Muscle of leg (tissue), 3 donors: ENCODE measurements at regions not wholly inside any gene's neighbourhood (a gene's known extent, or its start where the extent isn't known, plus 50 kb on each side); places are given as distances from the start of the nearest gene placed in this dataset.
A peak's percentile ranks its signal among the peaks of the same experiment; 100 is the strongest.

Experiments used
- DNase-seq: peaks from one replicate; pipeline ENCODE4 v3.0.0; 2013
- H3K27ac ChIP-seq: one replicate; pipeline ENCODE4 v1.5.1; 2013; ENCODE audit warnings: mild to moderate bottlenecking, low read length, control low read depth
- H3K27me3 ChIP-seq: one replicate; pipeline ENCODE4 v1.6.1; 2013; ENCODE audit warnings: low read length; ENCODE audit not compliant: control insufficient read depth, insufficient read depth
- H3K36me3 ChIP-seq: one replicate; pipeline ENCODE4 v1.6.1; 2013; ENCODE audit warnings: low read length; ENCODE audit not compliant: control insufficient read depth, insufficient read depth
- H3K4me1 ChIP-seq: one replicate; pipeline ENCODE4 v1.6.1; 2013; ENCODE audit warnings: low read length; ENCODE audit not compliant: control insufficient read depth, insufficient read depth
- H3K4me3 ChIP-seq: one replicate; pipeline ENCODE4 v1.5.1; 2013; ENCODE audit warnings: low read length, control low read depth
- H3K9me3 ChIP-seq: replicated peaks from 2 replicates; pipeline ENCODE4 v1.6.1; 2013; ENCODE audit warnings: low read depth, low read length; ENCODE audit not compliant: control insufficient read depth
- WGBS: methylation state at CpG from one replicate; pipeline ENCODE4 v1.1.5; 2013; ENCODE audit warnings: missing lambda C conversion rate; ENCODE audit not compliant: insufficient coverage; 5-methylcytosine and 5-hydroxymethylcytosine counted together

DNA sequence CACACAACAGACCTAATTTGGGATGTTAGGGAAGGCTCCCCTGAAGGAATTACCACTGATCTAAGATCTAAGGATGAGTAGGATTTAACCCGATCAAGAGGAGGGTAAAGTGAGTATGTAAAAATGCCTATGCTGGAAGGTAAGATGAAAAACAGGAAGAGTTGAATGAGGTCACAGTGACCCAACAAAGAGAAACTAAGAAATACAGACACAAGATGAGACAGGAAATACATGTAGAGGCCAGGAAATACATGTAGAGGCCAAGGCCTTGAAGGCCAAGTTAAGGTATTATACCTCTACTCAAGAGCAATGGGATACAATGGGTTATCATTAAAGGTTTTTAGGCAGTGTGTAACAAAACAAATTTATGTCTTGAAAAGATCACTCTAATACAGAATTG is 131.6 kb upstream of the TANK start:
- no peak for DNase-seq
- Histone ChIP-seq H3K36me3 (no peaks in the 10 kb centered on the region), H3K27me3 (no peaks in the 10 kb centered on the region), H3K4me3 (no peak overlapping the region), H3K4me1 (no peaks in the 10 kb centered on the region), H3K9me3 (no peaks in the 10 kb centered on the region), H3K27ac (no peak overlapping the region)
- no CpG with 5 or more reads among the region's 1 CpG for WGBS

DNA sequence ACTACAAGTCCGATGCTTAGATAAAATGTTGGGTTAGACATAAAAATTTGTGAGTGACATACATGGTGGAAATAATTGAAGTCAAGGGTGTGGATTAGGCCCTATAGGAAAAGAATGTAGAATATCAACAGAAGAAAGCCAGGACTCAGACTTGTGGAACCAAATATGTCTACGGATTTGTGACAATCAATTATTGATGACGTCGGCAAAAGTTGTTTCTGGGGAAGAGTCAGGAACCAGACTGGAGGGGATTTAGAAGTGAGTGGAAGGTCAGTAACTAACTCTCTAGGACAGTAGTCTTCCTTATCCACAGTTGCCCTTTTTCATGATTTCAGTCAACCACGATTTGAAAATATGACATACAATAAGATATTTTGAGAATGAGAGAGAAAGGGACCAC is 130.9 kb upstream of the TANK start:
- 92% methylated on average over 2 of the region's 5 CpGs for WGBS
- no peak overlapping the region for H3K27ac ChIP-seq
- no peak for DNase-seq
- no peaks in the 10 kb centered on the region for H3K4me1 ChIP-seq
- H3K9me3 ChIP-seq, result no peaks in the 10 kb centered on the region
- no peaks in the 10 kb centered on the region for H3K27me3 ChIP-seq
- no peak overlapping the region for H3K4me3 ChIP-seq
- H3K36me3 ChIP-seq, result no peaks in the 10 kb centered on the region

DNA sequence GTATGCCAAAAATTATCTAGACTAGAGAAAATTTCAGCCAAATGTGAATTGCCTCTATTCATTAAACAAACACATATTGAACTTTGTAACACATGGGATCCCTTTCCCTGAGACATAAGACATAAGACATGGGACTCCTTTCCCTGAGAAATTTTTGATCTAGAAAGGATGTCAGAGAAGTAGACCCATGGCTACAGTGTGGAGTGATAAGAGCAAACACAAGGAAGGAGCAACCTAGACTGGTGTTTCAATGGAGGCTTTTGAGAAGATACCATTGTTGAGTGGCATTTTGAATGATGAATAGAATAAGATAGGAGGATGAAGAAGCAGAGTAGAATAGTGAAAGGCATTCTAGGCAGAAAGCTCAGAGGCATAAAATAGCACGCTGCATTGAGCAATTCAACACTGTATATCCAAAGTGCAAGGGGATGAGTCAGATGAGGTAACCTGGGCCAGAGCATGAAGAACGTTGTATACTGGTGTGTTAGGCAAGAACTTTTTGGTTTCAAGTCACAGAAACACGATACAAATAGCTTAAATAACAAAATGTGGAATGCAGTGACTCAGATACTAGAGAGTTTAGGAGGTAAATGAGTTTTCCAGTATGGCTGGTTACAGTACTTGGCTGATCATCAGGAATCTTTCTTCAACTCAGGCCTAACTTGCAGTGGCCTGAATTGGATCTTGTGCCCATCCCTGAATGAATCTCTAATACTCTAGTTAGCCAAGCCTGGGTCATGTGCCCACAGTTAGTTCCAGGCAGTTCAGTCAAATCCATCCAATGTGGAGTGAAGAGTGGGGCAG is 129.8 kb upstream of the TANK start:
- H3K27me3 ChIP-seq, result no peaks in the 10 kb centered on the region
- 50% methylated on average over 2 of the region's 3 CpGs for WGBS
- no peaks in the 10 kb centered on the region for H3K9me3 ChIP-seq
- H3K4me3 ChIP-seq, result no peak overlapping the region
- no peaks in the 10 kb centered on the region for H3K36me3 ChIP-seq
- no peaks in the 10 kb centered on the region for H3K4me1 ChIP-seq
- peak; percentile 78 for DNase-seq
- H3K27ac ChIP-seq, result no peak overlapping the region

DNA sequence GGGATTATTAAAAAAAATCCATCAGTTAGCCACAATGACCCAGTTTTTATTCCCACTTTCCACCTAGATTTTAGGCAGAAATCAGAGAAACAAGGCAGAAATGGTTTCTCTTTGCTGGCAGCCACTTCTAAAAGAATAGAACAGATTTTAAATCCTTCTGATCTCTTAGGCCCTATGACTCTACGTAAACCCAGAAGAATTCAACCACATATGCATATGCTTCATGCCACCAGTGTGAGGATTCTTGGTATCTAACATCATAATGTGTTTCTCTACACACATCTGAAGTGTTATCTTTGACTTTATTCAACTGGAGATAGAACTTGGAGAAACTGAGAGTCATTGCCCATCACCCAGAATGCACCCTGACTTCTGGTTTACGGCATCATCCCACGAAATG is 128.7 kb upstream of the TANK start:
- no peak overlapping the region for H3K27ac ChIP-seq
- no peaks in the 10 kb centered on the region for H3K9me3 ChIP-seq
- H3K4me1 ChIP-seq, result no peaks in the 10 kb centered on the region
- no peaks in the 10 kb centered on the region for H3K27me3 ChIP-seq
- no peaks in the 10 kb centered on the region for H3K36me3 ChIP-seq
- H3K4me3 ChIP-seq, result no peak overlapping the region
- WGBS, result no CpG with 5 or more reads among the region's 3 CpGs
- DNase-seq, result no peak

DNA sequence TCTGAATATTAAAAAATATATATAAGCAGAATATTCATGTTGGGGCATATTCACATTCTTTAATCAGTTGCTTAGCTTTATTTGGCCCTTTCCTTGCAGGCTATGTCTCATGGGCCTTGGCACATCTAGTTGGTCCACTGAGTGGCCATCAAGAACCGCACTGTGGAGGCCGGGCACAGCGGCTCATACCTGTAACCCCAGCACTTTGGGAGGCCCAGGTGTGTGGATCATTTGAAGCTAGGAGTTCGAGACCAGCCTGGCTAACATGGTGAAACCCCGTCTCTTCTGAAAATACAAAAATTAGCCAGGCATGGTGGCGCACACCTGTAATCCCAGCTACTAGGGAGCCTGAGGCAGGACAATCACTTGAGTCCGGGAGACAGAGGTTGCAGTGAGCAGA is 127.6 kb upstream of the TANK start:
- H3K4me3 ChIP-seq, result no peak overlapping the region
- H3K4me1 ChIP-seq, result no peaks in the 10 kb centered on the region
- H3K27me3 ChIP-seq, result no peaks in the 10 kb centered on the region
- H3K27ac ChIP-seq, result no peak overlapping the region
- no peaks in the 10 kb centered on the region for H3K9me3 ChIP-seq
- no peak for DNase-seq
- WGBS, result 94% methylated on average over 5 of the region's 7 CpGs
- no peaks in the 10 kb centered on the region for H3K36me3 ChIP-seq

DNA sequence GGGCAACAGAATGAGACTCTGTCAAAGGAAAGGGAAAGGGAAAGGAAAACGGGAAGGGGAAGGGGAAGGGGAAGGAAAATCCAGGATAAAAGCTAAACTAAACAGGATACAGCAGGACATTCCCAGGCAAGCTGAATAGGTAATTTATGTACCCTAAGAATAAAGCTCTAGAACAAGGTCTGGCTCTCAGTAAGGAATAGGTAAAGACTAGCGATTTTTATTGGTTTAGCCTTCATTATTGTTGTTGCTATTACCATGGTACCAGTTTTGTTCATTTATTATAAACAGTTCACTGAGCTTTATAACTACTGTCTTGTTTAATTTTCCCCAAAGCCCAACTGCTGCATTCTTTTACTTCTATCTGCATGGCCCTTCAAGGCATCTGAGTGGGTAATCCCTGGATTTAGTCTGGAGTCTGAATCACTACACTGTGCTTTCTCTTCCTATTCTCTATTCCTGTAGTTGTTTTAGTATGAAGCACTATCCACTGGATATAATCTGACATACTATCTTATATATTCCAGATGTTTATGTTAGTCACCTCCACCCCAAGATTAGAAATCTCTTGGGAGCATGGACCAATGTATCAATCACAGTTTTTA is 127.1 kb upstream of the TANK start:
- H3K27ac ChIP-seq, result no peak overlapping the region
- no peaks in the 10 kb centered on the region for H3K9me3 ChIP-seq
- H3K4me3 ChIP-seq, result no peak overlapping the region
- 83% methylated on average over 1 of the region's 2 CpGs for WGBS
- H3K4me1 ChIP-seq, result no peaks in the 10 kb centered on the region
- no peaks in the 10 kb centered on the region for H3K36me3 ChIP-seq
- no peaks in the 10 kb centered on the region for H3K27me3 ChIP-seq
- no peak for DNase-seq

DNA sequence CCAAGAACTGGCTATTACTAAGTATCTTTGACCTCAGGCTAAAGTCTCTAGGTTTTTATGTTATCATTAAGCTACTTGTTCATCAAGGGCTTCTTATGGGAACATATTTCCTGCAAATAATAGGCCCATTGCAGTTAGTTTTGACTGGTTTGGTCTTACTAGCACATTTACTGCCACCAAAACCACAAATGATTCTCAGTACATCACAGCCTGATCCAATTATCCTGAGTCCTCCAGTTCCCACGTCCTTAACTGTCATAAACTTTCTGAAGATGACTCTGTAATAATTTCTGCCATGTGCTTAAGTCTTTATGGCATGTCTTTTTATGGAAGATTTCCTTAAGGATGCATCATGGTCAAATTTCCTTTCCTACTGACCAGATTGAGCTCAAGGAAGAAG is 123.3 kb upstream of the TANK start:
- no peak overlapping the region for H3K27ac ChIP-seq
- H3K27me3 ChIP-seq, result no peaks in the 10 kb centered on the region
- H3K4me1 ChIP-seq, result no peaks in the 10 kb centered on the region
- DNase-seq, result no peak
- H3K36me3 ChIP-seq, result no peaks in the 10 kb centered on the region
- H3K4me3 ChIP-seq, result no peak overlapping the region
- no peaks in the 10 kb centered on the region for H3K9me3 ChIP-seq
- WGBS, result no CpG with 5 or more reads among the region's 1 CpG

DNA sequence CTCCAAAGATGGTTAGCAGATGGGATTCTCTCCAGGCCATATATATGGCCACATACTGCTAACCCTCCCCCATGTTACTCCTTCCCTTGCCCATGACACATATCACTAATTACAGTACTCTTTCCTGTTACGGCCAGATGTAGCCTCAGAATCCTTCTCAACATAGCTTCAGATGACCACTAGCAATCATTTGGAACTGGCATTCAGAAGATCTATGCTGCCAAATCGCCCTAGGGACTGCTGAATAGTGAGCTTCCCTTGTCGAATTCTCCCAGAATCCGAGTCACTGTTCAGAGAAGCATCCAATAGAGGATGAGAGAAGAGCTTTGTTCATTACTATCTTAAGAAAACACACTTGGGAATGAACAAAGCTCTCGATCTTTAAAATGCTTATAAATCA is 121.2 kb upstream of the TANK start:
- Histone ChIP-seq H3K27me3 (no peaks in the 10 kb centered on the region), H3K27ac (no peak overlapping the region), H3K4me1 (no peaks in the 10 kb centered on the region), H3K9me3 (no peaks in the 10 kb centered on the region), H3K4me3 (no peak overlapping the region), H3K36me3 (no peaks in the 10 kb centered on the region)
- 67% methylated on average over 1 of the region's 5 CpGs for WGBS
- DNase-seq, result no peak

DNA sequence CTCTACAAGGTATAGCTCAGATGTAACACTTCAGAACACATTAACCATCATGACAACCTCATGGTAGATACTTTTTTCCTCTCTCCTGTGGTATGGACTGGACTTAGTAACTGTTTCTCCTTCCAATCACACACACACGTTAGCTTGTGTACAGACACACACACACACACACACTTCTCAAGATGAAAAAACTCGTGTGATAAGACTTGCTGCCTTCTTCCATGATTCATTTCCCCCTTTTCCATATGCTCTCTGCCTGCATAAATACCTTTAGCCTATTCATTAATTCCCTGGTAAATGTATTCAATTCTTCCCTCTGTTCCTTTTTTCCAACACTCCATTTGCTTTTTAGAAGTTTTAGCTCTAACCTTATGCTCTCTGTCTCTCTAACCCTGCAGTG is 118.9 kb upstream of the TANK start:
- Histone ChIP-seq H3K27ac (no peak overlapping the region), H3K27me3 (no peaks in the 10 kb centered on the region), H3K4me3 (no peak overlapping the region), H3K4me1 (no peaks in the 10 kb centered on the region), H3K9me3 (no peaks in the 10 kb centered on the region), H3K36me3 (no peaks in the 10 kb centered on the region)
- 100% methylated on average over 1 of the region's 2 CpGs for WGBS
- no peak for DNase-seq

DNA sequence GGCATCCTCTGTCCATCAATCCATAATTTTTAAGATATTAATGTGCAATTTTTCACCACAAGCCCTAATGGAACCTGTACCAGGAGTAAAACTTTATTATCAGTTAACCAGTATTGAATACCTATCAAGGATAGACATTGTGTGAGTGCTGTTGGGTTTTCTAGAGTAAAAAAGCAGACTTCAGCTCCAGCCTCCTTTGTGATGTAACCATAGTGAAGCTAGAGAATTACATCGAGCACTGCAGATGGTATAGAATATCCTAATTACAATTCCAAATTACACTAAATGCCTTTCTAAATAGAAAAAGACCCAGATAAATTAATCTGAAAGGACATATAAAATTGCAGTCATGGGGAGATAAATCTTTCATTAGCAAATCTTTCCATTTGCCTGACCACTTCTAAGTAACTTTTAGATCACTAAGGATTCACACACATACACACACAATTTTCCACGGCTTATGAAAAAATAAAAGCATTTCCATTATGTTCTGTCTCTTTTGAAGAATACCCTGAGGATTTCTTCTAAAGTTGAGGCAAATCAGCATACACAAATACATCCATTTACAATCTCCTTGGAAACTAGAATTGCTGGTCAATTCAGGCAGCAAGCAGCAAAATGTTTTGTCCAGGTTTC is 117.1 kb upstream of the TANK start:
- Histone ChIP-seq H3K27me3 (no peaks in the 10 kb centered on the region), H3K36me3 (no peaks in the 10 kb centered on the region), H3K9me3 (no peaks in the 10 kb centered on the region), H3K4me1 (no peaks in the 10 kb centered on the region), H3K27ac (no peak overlapping the region), H3K4me3 (no peak overlapping the region)
- DNase-seq, result peak; percentile 41
- 20% methylated on average over 1 of the region's 2 CpGs for WGBS
